Iris pigment epithelial cell (primary cell): ENCODE measurements at regions not wholly inside any gene's neighbourhood (a gene's known extent, or its start where the extent isn't known, plus 50 kb on each side); places are given as distances from the start of the nearest gene placed in this dataset.
"Not testable (repeated sequence)": the region's sequence is repeated elsewhere in the genome, so short reads cannot be mapped to it uniquely, and the experiment has no call there.

Experiments used
- DNase-seq: peaks from one replicate; pipeline ENCODE4 v3.0.0-alpha.2; 2011; ENCODE audit warnings: low read depth

DNA sequence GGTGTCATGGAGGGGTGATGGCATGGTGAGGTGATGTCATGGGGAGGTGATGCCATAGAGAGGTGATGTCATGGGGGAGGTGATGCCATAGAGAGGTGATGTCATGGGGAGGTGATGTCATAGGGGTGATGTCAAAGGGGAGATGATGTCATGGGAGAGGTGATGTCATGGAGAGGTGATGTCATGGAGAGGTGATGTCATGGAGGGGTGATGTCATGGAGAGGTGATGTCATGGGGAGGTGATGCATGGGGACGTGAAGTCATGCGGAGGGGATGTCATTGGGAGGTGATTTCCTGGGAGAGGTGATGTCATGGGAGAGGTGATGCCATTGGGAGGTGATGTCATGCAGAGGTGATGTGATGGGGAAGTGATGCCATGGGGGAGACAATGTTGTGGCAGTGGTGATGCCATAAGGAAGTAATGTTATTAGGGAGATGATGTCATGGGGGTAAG lies 92.1 kb upstream of the C1orf174 start:
- DNase-seq = no peak

DNA sequence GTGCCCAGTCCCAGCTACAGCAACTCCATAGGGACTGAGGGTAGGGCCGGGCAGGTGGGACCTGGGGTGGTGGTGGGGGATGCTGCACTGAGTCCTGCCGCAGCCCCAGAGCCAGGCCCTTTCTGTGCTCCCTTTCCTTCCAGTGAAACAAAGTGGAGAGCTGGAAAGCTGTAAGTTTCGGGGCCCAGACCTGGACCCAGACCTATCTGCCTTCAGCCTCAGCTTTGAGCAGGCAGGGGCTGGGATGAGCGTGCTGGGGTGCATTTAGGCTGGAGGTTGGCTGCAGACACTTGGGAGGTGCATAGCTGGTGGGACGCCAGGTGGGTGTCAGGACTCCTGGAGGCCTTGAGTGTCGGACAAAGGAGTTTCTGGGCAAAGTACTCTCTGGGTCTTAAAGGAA lies 92.7 kb upstream of the C1orf174 start:
- no peak for DNase-seq

DNA sequence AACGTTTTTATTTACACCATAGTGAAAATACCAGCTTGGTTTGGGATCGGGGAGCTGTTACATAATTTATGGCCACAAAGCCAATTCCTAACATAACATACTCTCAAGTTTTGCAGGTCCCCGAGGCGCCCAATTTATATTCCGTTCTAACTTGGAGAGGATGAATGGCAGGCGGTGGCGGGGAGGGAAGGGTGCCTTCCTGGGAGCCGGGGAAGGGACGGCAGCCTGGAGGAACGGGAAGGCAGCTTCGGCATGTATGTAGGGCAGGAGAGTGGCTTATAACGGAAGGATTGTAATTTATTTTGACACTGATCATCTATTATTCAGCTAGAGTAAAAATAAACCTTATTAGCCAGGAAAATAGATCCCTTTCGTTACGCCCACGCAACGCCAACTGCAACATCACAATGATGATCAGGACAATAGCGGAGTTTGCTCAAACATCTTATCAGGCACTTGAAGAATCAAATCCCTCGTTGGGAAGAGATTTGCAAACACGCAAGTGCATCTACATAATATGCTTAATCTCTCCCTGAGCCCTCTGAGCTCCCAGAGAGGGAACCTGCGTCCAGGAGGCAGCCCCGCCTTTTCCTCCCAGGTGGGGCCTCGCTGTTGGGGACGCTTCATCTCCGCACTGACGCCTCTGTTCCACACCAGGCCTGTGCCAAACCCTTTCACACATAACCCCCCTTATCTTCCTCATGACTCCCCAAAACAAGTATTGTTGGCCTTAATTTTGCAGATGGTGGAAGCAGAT lies 93.7 kb upstream of the C1orf174 start:
- DNase-seq = no peak

DNA sequence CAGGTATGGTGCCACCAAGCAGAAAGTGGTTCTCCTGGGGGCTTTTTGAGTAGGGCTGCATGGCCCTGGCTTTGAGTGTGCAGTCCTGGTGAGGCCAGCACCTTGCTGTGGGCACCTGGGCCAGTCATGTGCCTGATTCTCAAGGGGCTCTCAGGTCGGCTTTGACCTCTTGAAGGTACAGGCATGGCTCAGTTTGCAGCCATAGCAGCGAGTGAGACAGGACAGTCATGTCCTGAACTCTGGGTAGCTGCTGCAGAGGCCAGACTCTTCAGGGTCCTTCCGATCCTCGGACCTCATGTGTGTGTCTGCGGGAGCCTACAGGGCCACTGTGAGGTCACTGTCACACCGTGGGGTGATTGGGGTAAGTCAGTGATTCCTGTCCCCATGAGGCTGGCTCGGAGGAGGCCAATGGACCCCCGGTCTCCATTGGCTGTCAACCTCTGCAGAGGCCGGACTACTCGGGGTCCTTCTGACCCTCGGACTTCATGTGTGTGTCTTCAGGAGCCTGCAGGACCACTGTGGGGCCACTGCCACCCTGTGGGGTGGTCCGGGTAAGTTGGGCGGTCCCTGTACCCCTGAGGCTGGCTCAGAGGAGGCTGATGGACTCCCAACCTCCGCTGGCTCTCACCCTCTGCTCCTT lies 95.2 kb upstream of the C1orf174 start:
- DNase-seq = no peak

DNA sequence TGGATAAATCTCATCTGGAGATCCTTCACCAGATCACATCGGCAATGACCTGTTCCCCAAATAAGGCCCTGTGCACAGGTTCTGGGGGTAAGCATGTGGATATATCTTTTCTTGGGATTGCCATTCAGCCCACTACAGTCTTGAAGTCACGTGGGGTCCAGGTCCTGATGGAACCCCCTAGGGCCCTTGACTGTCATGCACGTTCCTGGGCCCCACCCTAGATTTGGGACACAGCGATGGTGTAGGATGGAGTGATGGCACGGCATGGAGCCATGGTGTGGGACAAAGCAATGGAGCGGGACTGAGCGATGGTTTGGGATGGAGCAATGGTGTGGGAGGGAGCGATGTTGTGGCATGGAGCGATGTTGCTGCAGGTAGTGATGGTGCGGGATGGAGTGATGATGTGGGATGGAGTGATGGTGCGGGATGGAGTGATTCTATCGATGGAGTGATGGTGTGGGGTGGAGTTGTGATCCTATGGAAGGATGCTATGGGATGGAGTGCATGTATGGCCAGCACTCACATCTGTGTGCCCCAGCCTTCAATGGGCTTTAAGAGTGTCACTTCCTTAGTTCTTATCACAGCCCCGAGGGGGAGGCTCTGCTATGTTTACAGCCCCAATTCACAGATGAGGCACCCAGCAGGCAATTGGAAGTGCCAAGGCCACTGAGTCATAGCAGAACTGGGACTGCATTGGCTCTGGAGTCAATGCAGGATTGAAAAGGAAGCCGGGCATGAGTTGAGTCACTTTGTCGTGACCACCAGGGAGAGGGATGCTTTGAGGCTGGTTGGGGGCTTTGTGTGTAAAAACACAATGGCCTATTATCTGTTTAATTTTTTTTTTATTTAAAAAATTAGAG lies 97.0 kb upstream of the C1orf174 start:
- DNase-seq = no peak

DNA sequence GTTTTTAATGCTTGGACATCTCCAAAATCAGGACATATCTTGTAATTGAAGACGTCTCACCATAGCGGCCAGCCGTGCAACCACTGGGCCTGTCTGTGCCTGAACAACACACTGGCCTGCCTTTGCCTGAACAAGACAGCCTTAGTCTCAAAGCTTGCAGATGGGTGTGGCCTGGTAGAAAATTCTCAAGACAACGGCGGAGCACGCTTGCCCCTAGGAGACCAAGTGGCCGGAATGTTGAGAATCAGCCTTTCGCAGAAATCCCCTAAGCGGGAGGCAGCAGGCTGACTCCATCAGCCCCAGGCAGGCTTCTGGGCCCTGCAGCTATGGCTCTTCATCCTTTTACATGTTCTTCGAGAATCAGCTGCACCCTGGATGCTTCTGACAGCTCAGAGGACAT lies 98.0 kb upstream of the C1orf174 start:
- DNase-seq = no peak

DNA sequence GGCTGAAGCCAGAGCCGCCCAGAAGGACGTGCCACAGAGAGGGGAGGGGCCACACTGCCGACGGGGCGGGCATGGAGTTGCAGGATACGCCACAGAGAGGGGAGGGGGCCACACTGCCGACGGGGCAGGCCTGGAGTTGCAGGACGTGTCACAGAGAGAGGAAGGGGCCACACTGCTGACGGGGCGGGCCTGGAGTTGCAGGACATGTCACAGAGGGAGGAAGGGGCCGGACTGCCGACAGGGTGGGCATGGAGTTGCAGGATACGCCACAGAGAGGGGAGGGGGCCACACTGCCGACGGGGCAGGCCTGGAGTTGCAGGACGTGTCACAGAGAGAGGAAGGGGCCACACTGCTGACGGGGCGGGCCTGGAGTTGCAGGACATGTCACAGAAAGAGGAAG lies 99.4 kb upstream of the C1orf174 start:
- DNase-seq = not testable (repeated sequence)

DNA sequence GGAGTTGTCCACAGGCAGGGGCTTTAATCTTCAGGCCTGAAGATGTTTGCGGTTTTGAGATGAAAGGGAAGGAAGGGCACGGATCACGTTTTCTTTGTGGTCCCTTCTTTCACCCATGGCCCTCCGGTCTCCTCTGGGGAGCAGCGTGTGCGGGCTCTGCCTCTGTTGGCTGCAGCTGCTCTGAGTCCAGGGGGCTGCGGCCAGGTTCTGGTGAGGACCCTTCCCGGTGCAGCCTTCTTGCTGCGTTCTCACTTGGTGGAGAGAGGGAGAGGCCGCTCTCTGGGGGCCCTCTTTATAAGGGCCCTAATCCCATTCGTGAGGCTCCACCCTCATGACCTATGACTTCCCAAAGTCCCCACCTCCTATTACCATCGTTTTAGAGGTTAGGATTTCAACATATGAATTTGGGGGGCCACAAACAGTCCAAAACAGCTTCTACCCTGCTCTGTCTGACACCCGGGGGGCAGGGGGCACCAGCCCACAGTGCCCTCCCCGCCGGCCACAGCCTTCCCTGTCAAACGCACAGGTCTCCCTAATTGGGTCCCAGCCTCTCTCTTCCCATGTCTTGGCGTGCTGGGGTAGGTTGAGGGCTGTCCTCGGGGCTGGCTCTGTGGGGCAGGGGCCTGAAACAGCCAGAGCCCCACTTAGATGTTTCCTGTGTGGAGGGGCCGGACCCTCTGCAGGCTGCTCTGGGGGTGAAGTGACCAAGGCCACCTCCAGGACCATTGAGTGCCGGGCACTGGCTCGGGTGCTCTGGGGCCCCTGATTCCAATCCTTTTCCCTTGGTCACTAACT lies 100.1 kb upstream of the C1orf174 start:
- no peak for DNase-seq

DNA sequence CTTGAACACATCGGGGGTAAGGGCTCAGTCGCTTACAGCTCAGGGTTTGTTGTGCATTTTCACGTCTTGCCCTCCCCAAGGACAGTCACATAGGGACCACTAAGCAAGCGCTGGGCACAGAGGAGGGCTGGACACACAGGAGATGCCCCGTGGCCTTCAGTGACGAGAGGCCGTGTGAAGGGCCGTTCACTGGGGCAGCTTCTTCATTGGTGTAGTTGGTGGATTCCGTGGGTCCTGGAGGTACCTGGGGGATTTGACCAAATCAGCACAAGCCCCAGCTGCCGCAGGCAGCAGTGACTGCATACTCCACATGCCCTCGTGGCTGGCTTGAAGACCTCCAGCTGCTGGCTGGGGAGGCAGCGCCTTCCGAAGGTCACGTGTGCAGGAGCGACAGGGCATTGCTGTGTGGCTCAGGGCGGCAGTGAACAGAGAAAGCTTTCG lies 100.8 kb upstream of the C1orf174 start:
- no peak for DNase-seq

DNA sequence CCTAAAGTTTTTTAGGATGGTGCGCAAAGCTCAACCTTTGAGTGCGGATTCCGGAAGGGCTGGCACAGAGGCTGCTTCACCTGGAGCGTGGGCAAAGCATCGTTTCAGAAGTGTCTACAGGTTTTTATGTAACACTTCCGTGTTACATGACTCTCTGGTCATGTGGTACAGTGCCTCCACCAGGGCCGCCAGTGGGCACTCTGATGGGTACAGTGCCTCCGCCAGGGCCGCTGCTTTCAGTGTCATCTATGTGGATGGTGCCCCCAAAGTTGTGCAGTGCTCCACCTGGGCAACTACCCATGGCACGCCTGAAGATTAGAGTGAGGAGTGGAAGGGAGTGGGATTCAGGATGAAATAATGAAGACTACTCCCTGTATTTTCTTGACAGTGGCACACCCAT lies 101.4 kb upstream of the C1orf174 start:
- no peak for DNase-seq

DNA sequence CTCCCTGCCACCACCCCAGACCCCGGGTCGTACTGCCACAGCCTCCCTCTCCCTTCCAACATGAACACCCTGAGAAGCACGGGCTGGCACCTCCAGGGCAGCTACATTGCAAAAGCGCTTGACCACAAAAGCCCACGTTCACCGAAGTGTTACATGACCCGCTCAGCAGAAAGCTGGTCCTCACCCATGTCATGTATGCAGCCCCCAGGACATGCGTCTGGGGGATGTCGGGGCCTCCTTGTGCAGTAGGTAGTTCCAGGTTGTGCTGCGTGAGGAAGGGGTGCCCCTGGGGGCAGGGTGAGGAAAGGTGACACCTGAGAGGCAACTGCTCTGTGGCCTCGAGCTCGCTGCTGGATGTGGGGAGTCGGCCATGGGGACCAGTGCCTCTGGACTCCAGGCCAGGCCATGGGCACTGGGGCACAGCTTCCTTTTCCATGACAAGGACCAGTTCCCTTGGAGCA lies 102.0 kb upstream of the C1orf174 start:
- no peak for DNase-seq

DNA sequence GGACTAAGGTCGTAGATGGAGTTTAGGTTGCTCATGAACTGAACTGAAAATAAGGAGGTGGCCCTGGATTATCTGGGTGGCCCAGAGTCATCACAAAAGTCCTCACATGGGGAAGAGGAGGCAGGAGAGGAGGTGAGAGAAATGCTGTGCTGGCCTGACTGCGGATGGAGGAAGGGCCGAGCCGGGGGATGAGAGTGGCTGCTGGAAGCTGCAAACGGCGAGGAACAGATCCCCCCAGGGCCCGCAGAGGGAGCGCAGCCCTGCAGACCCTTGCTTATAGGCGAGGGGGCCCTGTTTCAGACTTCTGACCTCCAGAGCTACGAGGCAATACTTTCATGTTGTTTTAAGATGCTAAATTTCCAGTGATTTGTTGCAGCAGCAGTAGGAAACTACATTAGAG lies 102.7 kb upstream of the C1orf174 start:
- DNase-seq = no peak

DNA sequence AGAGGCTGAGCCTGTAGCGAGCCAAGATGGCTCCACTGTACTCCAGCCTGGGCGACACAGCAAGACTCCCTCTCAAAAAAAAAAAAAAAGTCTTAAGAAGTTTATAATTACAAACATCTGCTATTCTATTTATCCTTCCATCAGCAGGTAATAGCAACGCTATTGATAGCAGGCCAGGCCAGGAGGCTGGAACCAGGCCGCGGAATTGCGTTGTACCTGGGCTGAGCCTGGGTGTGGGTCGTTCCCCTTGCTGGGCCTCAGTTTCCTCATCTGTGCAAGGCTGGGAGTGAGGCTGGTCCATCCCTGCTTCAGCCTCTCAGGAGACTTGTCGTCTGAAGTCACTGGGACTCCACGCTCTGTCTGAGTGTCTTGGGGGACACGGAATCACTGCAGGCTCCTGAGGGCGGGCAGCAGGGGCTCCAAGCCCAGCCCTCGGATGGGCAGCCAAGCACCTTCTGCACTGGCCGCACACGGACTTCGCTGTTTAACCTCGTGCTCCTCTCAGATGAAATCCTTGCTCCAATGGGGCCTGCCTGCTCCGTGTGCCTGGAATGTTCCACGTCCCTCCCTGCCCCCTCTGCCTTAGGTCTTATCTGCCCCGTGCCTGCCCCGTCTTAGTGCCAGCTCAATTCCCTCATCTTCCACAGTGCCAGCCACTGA lies 103.9 kb upstream of the C1orf174 start:
- DNase-seq = no peak

DNA sequence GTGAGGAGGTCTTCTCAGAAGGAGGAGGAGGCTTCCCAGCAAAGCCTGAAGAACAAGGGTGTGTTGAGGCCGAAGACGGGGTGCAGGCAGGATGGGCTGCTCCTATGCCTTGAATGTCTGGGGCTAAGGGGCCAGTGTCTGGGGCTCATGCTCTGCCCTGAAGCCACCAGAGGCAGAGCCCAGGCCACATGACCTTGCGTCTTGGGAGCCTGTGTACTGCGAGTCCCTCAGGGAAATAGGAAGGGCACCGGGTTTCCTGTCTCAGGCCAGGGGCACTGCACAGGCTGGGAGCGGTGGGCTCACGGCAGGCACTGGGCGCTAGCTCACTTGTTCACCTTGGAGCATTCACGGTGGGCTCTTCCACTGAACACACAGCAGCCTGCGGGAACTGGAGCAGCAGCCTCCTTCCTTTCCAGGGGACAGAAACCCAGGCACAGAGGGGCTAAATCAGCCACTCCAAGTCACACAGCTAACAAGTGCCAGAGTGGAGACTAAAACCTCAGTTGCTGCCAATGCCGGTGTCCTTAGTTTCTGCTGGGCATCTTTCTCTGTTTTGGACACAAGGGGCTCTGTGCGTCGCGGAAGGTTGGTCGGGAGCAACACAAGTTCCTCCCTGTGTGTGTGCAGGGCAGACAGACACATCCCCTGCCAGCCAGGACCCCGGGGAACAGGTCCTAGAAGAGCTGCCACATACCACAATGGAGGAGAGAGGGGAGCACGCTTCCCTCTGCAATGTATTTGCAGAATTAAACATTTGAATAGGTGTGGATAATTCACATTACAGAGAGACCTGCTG lies 104.8 kb upstream of the C1orf174 start:
- DNase-seq = no peak

DNA sequence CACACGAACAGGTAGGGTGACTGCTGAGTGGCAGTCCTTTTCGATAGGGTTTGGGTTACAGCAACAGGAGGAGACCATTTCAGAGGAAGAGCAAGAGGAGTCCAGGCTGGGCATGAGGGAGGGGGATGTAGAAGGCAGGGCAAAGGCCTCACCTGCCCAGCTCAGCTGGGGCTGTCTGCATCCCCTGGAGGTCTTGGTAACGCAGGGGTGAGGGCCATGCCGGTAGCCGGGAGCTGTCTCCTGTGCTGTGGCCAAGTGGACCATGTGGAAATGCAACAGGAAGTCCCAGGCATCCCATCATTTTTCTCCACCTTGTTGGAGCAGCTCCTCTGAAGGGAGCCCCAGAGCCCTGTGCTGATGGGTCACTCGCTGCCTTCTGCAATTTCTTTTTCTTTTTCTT lies 105.4 kb upstream of the C1orf174 start:
- DNase-seq = no peak

DNA sequence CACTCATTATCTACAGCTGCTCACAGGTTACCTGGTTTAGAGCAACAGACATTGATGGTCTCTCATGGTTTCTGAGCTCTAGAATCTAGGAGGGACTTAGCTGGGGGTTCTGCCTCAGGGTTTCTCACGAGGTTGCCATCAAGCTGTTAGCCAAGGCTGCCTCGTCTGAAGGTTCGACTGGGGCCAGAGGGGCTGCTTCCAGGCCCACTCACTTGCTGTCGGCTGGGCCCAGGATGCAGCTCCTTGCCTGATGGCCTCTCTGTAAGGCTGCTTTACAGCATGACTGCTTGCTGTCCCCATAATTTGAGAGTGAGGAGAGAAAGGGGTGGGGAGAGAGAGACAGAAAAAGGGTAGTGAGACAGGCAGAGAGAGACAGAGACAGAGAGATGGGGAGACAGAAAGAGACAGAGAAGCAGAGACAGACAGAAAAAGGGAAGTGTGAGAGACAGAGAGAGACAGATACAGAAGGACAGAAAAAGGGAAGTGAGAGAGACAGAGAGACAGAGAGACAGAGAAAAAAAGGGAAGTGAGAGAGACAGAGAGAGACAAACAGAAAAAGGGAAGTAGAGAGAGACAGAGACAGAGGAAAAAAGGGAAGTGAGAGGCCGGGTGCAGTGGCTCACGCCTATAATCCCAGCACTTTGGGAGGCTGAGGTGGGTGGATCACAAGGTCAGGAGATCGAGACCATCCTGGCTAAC lies 106.8 kb upstream of the C1orf174 start:
- no peak for DNase-seq

DNA sequence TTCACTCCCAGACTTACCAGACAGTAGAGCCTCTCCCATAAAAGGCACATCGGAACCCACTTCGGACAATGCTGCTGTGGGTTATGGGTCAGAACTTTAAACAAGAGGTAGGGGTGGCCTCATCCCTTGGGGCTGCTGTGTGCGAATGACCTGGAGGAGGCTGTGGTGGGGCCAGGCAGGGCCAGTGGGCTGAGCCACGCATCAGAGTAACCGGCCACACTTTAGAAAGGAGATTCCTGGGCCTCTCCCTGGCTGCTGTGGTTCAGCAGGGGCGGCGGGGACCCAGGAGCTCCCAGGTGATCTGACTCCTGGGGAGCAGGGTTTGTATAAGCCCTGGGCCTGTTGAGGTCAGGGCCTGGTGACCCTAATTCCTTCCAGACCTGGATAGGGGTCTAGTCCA lies 110.2 kb upstream of the C1orf174 start:
- no peak for DNase-seq

DNA sequence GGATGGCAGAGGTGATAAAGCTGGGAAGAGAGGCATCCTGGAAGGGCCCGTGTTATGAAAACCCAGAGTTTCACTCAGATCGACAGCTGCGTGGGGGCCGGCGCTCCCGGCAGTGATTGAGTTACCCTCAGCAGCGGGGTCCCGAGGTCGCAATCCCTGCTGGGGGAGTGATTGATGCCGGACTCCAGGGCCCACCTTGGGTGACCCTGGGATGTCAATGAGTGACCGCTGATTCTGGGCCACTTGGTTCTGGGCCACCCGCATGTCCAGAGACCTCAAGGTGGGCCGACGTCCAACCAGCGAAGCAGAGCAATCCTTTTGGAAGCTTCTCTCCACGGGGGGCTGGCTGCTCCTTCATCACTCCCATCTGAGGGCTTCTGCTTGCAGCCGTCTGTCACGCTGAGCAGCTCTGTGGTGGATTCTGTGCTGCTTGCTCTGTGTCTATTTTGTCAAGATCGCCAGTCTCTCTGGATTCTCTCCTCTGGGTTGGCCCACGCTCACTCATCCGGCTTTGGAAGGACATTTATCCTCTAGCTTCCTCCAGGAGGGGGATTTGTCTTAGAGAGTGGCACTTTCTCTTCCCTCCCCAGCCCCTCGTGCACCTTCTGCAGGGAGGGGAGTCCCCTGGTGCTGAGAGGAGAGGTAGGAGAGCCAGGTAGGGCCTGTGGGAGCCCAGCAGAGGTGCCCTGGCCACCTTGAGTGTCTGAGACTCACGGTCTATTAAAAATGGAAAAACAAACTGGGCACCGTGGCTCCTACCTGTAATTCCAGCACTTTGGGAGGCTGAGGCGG lies 110.9 kb upstream of the C1orf174 start:
- no peak for DNase-seq
